HG02885 (cell line): ENCODE measurements at regions not wholly inside any gene's neighbourhood (a gene's known extent, or its start where the extent isn't known, plus 50 kb on each side); places are given as distances from the start of the nearest gene placed in this dataset.

Experiments
- ATAC-seq: cut with Tn5 transposase; IDR thresholded peaks from one replicate; pipeline ENCODE4 v1.9.1; 2021; ENCODE audit warnings: mild to moderate bottlenecking; ENCODE audit not compliant: unreplicated experiment, poor library complexity

DNA sequence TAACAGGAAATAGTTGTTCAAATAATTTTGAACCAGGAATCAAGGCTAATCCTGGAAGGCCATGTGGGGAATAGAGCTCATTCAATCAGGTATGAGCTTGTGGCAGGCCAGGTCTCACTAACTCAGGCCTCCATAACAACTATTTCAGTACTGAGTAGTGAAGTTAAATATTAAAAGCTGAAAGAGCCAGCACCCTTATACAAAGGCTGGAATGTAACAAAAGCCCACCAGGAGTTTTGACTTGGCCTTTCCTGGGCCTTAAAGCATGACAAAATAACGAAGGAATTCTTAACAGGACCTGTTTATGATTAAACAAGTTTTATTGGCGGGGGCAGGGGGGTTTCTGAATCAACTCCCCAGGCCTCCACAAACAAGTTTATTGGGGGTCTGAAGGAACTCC lies 1146.7 kb downstream of the CDH9 start:
- ATAC-seq, result no peak

DNA sequence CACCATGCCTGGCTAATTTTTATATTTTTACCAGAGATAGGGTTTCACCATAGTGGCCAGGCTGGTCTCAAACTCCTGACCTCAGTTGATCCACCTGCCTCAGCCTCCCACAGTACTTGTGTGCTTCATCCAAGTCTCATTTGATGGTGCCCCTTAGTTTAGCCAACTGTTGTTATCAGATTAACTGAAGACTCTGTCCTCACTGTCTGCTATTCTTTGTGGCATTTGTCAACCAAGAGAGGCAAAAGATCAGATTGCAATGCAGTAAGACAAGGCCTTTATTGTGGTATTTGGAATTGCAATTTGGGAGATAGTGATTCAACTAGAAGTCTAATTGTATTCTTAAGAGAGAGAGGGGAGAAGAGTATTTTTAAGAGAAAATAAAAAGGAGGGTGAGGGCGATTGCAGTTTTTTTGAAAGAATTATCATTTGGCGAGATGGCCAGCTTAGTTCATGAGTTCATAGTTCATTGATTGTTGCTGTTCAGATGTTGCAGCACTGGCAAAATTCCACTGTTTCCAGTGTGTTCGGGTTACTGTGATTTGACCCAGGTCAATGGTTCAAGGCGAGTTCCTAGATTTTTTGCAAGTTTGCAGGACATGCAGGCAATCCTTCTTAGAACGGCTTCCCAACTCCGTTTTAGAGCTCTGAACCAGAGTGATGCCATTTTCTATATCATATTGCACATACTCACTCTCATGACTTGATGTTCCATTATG lies 1156.9 kb downstream of the CDH9 start:
- ATAC-seq, result no peak

DNA sequence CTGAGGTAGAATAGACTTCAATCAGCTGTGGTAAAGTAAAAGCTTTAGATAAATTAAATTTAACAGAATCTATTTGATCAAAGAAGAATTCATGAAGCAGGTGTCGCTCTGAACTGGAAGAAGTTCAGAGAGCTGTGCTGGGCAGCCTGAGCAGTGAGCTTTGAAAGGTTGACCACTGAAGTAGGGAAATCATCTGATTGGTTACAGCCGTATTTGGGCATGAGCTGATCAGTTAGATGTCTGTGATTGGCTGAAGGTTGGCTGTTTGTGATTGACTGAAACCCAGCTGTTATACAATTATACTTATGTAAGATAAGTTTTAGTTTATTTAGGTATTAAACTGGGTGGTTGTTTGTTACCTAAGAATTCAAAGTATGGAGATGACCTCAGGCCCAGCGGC lies 1174.6 kb downstream of the CDH9 start:
- no peak for ATAC-seq

DNA sequence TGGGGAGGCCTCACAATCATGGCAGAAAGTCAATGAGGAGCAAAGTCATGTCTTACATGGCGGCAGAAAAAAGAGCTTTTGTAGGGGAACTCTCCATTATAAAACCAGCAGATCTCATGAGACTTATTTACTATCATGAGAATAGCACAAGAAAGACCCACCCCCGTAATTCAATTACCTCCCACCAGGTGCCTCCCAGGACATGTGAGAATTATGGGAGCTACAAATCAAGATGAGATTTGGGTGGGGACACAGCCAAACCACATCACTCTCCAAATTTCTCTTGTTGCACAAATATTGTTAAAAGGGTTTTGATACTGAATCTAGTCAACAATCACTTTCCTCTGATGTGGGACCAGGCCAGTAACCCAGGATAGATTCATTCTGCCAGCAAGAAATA lies 1176.1 kb downstream of the CDH9 start:
- ATAC-seq, result no peak

DNA sequence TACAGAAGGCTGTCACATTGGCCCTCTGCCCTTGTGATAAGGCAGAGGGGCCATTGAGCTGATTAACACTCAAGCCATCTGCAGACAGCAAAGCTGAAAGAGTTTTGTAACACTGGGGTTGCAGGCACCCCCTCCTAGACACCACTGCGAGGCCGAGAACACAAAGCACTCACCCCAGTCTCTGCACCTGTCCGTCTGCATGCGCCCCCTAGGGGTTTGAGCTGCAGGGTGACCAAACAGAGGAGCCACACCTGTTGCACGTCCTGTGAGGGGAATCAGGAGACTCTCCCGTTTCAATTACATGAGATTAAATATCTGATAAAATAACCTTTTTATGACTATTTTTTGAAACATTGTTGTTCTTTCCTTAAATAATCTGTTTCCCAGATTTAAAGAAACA lies 1180.4 kb downstream of the CDH9 start:
- ATAC-seq, result no peak

DNA sequence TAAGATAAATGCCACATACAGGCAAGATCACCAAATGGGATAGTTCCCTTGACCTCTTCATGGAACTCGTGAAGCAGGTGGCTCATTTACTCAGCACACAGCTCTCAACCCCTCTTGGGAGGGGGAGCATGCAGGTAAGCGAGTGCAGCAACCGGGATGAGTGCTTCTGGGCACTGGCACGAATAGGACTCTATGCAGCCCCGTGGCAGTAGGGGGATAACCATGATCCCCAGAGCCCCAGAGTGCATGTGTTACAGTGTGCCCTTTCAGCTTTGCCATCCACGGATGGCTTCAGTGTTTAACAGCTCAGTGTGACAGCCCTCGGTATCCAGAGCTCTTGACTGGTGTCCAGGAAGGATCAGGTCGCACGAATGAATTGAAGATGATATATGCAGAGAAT lies 1187.1 kb downstream of the CDH9 start:
- ATAC-seq, result no peak

DNA sequence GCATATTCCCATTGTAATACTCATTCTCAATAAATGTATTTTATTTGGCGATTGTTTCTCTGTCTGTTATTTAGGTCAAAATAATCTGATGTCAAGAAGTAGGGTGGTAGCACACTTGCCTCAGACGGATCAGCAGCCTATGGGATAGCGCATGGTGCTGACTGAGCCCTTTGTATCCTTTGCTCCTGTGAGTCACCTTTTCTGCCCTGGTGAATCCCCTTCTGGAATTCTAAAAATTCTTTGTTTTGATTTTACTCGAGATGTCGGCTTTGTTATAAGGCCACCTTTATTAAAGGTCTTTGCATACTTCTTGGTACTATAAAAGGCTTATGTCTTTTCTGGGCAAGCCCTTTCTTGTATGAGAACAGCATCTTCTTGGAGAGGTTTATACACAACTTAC lies 1187.8 kb downstream of the CDH9 start:
- ATAC-seq, result no peak

DNA sequence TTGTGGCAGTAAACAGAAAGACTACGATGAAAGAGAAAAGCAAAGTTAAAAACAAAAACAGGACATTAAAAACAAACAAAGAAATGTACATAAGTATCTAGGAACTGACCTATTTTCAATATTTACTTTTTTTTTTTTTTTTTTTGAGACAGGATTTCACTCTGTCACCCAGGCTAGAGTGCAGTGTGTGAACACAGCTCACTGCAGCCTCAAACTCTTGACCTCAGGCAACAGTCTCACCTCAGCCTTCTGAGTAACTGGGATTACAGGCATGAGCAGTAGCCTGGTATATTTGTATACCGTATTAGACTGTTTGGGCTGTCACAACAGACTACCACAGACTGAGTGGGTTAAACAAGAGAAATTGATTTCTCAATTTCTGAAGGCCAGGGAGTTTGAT lies 1189.1 kb downstream of the CDH9 start:
- no peak for ATAC-seq

DNA sequence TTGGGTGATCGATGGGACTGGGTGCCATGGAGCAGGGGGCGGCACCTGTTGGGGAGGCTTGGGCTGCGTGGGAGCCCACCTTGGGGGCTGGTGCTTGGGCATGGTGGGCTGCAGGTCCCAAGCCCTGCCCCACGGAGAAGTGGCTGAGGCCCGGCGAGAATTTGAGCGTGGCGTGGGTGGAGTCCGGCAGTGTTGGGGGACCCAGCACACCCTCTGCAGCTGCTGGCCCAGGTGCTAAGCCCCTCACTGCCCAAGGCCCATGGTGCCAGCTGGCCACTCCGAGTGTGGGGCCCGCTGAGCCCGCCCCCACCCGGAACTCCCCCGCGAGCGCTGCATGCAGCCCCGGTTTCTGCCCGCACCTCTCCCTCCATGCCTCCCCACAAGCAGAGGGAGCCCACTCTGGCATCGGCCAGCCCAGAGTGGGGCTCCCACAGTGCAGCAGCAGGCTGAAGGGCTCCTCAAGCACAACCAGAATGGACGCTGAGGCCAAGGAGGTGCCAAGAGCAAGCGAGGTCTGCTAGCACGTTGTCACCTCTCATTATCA lies 1178.6 kb upstream of the CDH10 start:
- ATAC-seq, result no peak
